ENCODE measurements at regions not wholly inside any gene's neighbourhood (a gene's known extent, or its start where the extent isn't known, plus 50 kb on each side); places are given as distances from the start of the nearest gene placed in this dataset.

DNA sequence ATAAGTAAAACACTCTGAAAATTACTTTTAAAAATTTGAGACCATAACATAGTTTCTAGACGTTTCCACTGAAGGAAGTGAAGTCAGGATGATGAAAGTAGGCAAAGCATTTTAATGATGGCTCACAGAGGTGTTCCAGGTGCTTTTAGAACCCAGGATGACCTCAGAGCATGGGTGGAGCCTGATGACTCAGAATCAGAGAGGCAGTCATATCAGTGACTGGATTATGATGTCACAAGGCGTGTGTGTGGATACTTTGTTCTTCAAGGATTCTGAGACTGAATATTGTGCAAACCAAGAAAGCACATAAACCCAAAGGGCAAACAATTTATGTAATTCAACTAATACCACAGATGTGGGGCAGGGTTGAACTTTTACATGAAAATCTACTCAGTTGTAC is 200.2 kb upstream of the FOXN2 start (continued):
- TF ChIP-seq EZH2 (IDR thresholded peaks at IDR 0.05; ENCODE audit: borderline replicate concordance, low read depth, low read length): no peak
- TF ChIP-seq, protein P1, sequence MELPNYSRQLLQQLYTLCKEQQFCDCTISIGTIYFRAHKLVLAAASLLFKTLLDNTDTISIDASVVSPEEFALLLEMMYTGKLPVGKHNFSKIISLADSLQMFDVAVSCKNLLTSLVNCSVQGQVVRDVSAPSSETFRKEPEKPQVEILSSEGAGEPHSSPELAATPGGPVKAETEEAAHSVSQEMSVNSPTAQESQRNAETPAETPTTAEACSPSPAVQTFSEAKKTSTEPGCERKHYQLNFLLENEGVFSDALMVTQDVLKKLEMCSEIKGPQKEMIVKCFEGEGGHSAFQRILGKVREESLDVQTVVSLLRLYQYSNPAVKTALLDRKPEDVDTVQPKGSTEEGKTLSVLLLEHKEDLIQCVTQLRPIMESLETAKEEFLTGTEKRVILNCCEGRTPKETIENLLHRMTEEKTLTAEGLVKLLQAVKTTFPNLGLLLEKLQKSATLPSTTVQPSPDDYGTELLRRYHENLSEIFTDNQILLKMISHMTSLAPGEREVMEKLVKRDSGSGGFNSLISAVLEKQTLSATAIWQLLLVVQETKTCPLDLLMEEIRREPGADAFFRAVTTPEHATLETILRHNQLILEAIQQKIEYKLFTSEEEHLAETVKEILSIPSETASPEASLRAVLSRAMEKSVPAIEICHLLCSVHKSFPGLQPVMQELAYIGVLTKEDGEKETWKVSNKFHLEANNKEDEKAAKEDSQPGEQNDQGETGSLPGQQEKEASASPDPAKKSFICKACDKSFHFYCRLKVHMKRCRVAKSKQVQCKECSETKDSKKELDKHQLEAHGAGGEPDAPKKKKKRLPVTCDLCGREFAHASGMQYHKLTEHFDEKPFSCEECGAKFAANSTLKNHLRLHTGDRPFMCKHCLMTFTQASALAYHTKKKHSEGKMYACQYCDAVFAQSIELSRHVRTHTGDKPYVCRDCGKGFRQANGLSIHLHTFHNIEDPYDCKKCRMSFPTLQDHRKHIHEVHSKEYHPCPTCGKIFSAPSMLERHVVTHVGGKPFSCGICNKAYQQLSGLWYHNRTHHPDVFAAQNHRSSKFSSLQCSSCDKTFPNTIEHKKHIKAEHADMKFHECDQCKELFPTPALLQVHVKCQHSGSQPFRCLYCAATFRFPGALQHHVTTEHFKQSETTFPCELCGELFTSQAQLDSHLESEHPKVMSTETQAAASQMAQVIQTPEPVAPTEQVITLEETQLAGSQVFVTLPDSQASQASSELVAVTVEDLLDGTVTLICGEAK (IDR thresholded peaks at IDR 0.05): no peak
- TF ChIP-seq, protein P1 (CRISPR knock-in tag; IDR thresholded peaks at IDR 0.05): no peak
- peak; percentile 54; the same call in 1 of the 2 replicates for TF ChIP-seq CEBPB (tag; IDR thresholded peaks at IDR 0.05)
- TF ChIP-seq, protein P2, sequence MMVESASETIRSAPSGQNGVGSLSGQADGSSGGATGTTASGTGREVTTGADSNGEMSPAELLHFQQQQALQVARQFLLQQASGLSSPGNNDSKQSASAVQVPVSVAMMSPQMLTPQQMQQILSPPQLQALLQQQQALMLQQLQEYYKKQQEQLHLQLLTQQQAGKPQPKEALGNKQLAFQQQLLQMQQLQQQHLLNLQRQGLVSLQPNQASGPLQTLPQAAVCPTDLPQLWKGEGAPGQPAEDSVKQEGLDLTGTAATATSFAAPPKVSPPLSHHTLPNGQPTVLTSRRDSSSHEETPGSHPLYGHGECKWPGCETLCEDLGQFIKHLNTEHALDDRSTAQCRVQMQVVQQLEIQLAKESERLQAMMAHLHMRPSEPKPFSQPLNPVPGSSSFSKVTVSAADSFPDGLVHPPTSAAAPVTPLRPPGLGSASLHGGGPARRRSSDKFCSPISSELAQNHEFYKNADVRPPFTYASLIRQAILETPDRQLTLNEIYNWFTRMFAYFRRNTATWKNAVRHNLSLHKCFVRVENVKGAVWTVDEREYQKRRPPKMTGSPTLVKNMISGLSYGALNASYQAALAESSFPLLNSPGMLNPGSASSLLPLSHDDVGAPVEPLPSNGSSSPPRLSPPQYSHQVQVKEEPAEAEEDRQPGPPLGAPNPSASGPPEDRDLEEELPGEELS (CRISPR knock-in tag; IDR thresholded peaks at IDR 0.05; ENCODE audit: borderline replicate concordance): no peak
- peak in 1 of 2 experiments; percentile 41; a peak in 1 of 4 replicates for TF ChIP-seq RCOR1 (IDR thresholded peaks at IDR 0.05; ENCODE audit: borderline replicate concordance in 1 of 2, low read depth in 2 of 2, low read length in 2 of 2)
- no peak for TF ChIP-seq ZNF699 (CRISPR knock-in tag; IDR thresholded peaks at IDR 0.05; ENCODE audit: insufficient replicate concordance)
- TF ChIP-seq, protein P3, sequence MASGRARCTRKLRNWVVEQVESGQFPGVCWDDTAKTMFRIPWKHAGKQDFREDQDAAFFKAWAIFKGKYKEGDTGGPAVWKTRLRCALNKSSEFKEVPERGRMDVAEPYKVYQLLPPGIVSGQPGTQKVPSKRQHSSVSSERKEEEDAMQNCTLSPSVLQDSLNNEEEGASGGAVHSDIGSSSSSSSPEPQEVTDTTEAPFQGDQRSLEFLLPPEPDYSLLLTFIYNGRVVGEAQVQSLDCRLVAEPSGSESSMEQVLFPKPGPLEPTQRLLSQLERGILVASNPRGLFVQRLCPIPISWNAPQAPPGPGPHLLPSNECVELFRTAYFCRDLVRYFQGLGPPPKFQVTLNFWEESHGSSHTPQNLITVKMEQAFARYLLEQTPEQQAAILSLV (tag; IDR thresholded peaks at IDR 0.05): no peak
- no peak for TF ChIP-seq E2F3 (CRISPR knock-in tag; IDR thresholded peaks at IDR 0.05)
- no peak for TF ChIP-seq SMC3 (conservative IDR thresholded peaks at IDR 0.05; ENCODE audit: insufficient read depth, low read depth, low read length)
- TF ChIP-seq, protein P4, sequence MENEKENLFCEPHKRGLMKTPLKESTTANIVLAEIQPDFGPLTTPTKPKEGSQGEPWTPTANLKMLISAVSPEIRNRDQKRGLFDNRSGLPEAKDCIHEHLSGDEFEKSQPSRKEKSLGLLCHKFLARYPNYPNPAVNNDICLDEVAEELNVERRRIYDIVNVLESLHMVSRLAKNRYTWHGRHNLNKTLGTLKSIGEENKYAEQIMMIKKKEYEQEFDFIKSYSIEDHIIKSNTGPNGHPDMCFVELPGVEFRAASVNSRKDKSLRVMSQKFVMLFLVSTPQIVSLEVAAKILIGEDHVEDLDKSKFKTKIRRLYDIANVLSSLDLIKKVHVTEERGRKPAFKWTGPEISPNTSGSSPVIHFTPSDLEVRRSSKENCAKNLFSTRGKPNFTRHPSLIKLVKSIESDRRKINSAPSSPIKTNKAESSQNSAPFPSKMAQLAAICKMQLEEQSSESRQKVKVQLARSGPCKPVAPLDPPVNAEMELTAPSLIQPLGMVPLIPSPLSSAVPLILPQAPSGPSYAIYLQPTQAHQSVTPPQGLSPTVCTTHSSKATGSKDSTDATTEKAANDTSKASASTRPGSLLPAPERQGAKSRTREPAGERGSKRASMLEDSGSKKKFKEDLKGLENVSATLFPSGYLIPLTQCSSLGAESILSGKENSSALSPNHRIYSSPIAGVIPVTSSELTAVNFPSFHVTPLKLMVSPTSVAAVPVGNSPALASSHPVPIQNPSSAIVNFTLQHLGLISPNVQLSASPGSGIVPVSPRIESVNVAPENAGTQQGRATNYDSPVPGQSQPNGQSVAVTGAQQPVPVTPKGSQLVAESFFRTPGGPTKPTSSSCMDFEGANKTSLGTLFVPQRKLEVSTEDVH (IDR thresholded peaks at IDR 0.05; ENCODE audit: low read depth, partially characterized antibody): peak; percentile 48
- no peak for TF ChIP-seq MBD2 (IDR thresholded peaks at IDR 0.05; ENCODE audit: borderline replicate concordance, low read depth)

All from K562 (cell line).